ENCODE measurements at regions not wholly inside any gene's neighbourhood (a gene's known extent, or its start where the extent isn't known, plus 50 kb on each side); places are given as distances from the start of the nearest gene placed in this dataset.

- CTCF ChIA-PET: no interaction called here
These were observed 244.1 kb upstream of the MON1B start for GRCh38 chr16:76946879-76947278.

GRCh38 chr16:76947749-76948148 lies 243.2 kb upstream of the MON1B start:
- H3K4me3 ChIP-seq (ENCODE audit: low read depth, low read length): no peak overlapping the region
- no peak for TF ChIP-seq CTCF (IDR thresholded peaks at IDR 0.05; ENCODE audit: insufficient read depth, low read length, missing control alignments)
- DNase-seq (ENCODE audit: low read depth, low spot score): no peak
- ChIA-PET CTCF (no interaction called here), POLR2A (no interaction called here)

More at GRCh38 chr16:76946879-76947278, 244.1 kb upstream of the MON1B start:
- POLR2A ChIA-PET: no interaction called here
- no peak overlapping the region for H3K4me3 ChIP-seq (ENCODE audit: low read depth, low read length)
- no peak for TF ChIP-seq CTCF (IDR thresholded peaks at IDR 0.05; ENCODE audit: insufficient read depth, low read length, missing control alignments)
- peak; percentile 3 for DNase-seq (ENCODE audit: low read depth, low spot score)

GRCh38 chr16:76955629-76956028 lies 235.4 kb upstream of the MON1B start:
- POLR2A ChIA-PET: no interaction called here
- no peak overlapping the region for H3K4me3 ChIP-seq (ENCODE audit: low read depth, low read length)
- CTCF ChIA-PET: no interaction called here

GRCh38 chr16:76956394-76956793 lies 234.6 kb upstream of the MON1B start:
- TF ChIP-seq CTCF (IDR thresholded peaks at IDR 0.05; ENCODE audit: insufficient read depth, low read length, missing control alignments): no peak
- H3K4me3 ChIP-seq (ENCODE audit: low read depth, low read length): no peak overlapping the region
- CTCF ChIA-PET: no interaction called here
- POLR2A ChIA-PET: no interaction called here
- no peak for DNase-seq (ENCODE audit: low read depth, low spot score)

More at GRCh38 chr16:76955629-76956028, 235.4 kb upstream of the MON1B start:
- TF ChIP-seq CTCF (IDR thresholded peaks at IDR 0.05; ENCODE audit: insufficient read depth, low read length, missing control alignments): no peak
- DNase-seq (ENCODE audit: low read depth, low spot score): no peak

- TF ChIP-seq CTCF (IDR thresholded peaks at IDR 0.05; ENCODE audit: insufficient read depth, low read length, missing control alignments): no peak
- ChIA-PET CTCF (no interaction called here), POLR2A (no interaction called here)
- no peak overlapping the region for H3K4me3 ChIP-seq (ENCODE audit: low read depth, low read length)
- no peak for DNase-seq (ENCODE audit: low read depth, low spot score)
These were observed 234.1 kb upstream of the MON1B start for GRCh38 chr16:76956841-76957240.

- TF ChIP-seq CTCF (IDR thresholded peaks at IDR 0.05; ENCODE audit: insufficient read depth, low read length, missing control alignments): no peak
- H3K4me3 ChIP-seq (ENCODE audit: low read depth, low read length): no peak overlapping the region
- ChIA-PET POLR2A (no interaction called here), CTCF (no interaction called here)
- no peak for DNase-seq (ENCODE audit: low read depth, low spot score)
These were observed 231.8 kb upstream of the MON1B start for GRCh38 chr16:76959166-76959565.
